ENCODE measurements at regions not wholly inside any gene's neighbourhood (a gene's known extent, or its start where the extent isn't known, plus 50 kb on each side); places are given as distances from the start of the nearest gene placed in this dataset.

DNA sequence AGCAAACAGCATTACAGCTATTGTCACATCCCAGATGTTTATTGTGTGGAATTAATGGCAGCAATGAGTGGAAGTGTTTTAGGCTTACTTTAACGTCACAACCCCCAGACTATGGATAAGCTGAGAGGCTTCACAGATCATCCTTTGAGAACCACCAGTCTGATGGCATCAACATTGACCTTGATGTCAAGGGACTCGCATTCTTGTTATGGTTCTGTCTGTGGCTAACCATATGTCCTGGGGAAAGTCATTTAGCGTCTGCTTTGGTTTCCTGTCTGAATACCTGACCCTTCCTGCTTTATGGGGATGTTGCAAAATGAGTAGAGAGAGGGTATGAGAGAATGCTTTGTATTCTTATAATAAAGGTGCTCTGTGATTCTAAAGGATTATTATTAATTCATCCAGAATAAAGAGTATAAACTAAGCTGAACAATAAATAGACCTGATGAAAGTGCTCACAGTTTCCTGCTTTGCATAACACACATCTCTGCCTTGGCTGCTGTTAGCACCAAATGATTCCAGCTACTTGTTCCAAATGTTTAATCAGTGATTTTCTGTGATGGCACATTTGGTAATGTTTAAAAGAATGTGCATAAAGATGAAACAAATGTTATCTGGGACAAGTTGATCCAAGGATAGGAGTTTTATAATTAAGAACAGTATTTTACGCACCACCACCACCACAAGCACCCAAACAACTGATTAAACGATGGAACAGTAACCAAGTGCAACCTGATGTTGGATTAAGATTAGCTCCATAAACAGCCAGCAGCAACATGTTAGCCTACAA, 116.9 kb upstream of the LRIG3 start:
- no peak for DNase-seq

DNA sequence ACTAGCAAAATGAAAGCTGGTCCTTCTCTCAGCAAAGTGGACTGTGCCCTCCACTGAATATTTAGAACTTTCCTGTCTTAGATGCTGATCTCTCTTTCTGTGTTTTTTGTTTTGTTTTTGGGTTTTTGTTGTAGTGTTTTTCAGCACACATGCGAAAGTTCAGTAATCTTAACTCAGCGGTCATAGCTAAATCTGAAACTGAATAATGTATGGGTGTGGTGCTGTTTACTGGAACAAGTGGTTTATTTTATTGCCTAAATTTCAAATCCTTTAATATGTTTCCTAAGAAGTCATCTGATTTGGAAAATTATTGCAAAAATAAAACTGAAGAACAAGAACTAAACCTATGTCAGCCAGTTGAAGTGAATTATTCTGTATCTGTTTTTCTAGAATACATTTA, 116.0 kb upstream of the LRIG3 start:
- no peak for DNase-seq

DNA sequence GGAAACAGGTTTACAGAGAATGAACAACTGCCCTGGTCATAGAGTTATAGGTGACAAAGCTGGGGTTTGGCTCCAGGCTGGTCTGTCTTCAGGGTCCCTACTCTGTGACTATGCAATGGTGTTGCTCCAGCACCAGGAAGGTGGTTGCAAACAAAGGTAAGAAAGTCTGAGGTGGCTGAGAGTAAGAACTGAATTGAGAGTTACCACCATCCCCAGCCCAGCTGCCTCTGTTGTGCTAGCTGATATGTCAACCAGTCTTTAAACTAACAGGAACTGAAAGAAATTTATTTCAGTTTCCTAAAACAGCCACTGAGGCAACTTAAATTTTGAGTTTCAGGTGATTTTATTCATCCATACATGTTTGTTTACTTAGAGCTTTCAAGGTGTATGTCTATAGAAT, 111.0 kb upstream of the LRIG3 start:
- DNase-seq: no peak

DNA sequence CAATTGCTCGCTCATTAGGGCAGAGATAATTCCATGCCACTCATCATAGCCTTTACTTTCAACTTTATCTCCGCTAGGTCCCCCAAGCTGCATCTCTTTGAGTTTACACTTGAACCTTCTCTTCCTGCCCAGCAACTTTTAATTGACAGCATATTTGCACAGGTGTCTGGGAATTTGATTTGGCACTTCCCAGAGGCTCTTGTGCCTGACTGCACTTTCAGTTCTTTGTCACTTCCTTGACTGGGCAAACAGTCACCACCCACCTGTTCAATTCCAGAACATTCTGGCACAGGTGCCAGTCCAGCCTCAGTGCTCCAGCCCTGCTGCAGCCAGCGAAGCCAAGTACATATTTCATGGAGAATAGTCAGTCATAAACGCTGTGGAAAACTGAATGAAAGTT, 110.1 kb upstream of the LRIG3 start:
- no peak for DNase-seq

DNA sequence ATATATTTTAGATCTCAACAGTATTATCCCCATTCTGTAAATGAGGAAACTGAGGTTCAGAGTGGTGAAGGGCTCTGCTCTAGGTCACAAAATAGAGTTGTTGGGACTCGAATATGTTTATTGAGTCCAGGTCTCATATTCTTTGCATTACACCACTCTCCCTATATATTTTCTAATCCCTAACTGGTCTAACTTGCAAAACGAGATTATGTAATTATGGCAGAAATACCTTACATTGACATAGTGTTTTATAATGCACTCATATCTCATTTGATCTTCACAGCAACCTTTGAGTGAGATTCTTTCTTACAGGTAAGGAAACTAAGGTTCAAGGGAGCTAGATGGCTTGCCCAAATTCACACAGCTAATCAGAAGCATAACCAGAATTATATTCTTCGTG, 106.9 kb upstream of the LRIG3 start:
- no peak for DNase-seq

DNA sequence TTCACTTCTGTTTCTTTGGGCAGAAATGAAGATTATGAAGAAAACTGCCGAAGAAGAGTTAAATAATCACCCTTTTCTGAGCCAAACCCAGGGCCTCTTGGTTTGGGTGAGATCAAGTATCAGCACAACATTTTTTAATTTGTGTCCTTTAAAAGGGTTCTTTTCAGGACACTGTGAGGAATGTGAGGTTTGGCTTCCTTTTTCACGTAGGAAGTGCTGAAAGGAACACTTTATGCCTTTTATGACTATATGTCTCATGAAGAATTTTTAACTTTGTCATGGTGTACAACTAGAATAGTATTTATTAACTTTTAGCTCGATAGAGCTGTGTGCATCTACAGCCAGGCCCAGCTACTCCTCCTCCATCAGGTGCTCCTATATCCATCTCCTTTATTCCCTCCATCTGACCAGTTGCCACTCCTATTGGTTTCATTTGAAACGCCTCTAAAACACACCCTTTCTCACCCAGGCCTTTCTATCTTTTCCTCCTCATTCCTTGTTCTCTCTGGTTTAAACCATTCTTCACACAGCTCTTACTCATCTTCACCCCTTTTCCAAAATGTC, 103.6 kb upstream of the LRIG3 start:
- DNase-seq: no peak

DNA sequence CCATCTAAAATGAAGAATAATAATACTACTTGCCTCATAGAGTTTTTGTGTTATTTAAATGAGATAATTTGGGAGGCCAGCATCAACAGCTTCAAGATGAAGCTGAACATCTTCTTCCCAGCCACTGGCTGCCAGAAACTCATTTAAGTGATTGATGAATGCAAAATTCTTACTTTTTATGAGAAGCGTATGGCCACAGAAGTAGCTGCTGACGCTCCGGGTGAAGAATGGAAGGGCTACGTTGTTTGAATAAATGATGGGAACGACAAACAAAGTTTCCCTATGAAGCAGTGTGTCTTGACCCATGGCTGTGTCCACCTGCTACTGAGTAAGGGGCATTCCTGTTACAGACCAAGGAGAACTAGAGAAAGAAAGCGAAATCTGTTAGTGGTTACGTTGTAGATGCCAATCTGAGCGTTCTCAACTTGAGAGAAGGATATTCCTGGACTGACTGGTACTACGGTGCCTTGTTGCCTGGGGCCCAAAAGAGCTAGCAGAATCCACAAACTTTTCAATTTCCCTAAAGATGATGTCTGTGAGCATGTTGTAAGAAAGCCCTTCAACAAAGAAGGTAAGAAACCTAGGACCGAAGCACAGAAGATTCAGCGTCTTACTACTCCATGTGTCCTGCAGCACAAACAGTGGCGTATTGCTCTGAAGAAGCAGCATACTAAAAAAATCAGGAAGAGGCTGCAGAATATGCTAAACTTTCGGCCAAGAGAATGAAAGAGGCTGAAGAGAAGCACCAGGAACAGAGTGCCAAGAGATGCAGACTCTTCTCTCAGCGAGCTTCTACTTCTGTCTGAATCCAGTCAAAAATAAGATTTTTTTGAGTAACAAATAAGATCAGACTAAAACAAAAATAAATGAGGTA, 100.0 kb upstream of the LRIG3 start:
- no peak for DNase-seq

DNA sequence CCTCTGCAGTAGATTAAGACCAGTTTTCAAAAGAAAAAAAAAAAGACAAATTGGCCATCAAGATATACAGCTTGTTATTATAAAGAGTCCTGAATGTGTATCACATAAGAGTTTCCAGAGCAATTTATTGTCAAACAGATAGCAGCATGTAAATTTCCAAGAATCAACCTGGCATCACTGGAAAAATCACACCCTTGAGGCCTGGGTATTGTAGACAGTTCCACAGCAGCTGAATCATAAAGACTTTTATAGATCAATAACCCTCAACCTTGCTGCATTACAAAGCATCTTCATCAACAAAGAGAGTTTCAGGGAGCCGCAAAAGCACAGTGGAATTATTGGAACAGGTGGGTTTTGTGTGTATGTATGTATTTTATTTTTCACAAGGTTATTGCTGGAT, 94.6 kb upstream of the LRIG3 start:
- DNase-seq: no peak

DNA sequence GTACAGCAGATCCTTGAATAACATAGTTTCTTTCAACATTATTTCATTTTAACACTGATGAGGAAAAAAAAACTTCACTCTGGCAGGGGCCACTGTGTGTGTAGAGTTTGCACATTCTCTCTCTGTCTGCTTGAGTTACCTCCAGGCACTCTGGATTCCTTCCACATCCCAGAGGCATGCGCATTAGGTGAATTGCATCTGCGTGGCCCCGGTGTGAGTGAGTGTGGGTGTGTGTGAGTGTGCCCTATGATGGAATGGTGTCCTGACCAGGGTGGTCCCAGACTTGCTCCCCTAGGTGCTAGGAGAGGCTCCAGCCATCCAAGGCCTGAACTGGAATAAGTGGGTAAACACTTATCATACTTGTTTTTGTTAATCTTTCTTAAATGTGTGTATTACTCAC, 90.6 kb upstream of the LRIG3 start:
- DNase-seq: no peak

DNA sequence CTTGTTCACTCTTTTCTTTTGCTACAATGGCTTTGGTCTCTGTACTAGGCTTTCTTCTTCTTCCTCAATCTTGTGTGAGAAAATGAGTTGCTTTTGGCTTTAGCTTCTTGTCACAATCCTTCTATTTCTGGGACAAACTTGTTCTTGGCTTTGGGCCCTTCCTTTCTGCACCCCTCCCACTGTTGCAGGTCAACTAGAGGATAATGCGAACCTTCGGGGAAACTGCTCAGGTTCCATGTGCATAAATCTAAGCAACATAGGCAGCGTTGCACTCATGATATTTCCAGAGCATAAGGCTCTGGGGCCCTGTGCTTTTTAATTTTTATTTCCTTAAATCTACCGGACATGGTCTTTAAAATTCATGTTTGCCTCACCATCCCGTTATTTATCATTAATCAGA, 89.8 kb upstream of the LRIG3 start:
- DNase-seq: no peak

DNA sequence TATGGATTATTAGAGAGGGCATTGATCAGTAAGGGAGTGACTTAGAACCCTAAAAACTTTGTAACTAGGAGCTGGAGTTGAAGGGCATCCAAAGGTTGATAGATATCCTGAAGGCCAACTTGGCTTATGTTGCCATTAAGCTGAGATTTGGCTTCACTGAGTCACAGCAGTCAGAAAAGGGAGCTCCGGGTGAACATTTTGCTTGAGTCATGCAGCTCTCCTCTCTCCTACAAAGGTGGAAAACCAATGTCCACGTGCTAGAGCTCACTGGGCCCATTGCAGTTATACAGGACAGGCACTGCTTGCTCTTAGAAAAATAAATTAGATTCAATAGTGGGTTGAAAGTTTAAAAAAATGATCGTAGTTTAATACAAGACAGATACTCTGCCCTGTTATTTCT, 87.3 kb upstream of the LRIG3 start:
- DNase-seq: no peak

DNA sequence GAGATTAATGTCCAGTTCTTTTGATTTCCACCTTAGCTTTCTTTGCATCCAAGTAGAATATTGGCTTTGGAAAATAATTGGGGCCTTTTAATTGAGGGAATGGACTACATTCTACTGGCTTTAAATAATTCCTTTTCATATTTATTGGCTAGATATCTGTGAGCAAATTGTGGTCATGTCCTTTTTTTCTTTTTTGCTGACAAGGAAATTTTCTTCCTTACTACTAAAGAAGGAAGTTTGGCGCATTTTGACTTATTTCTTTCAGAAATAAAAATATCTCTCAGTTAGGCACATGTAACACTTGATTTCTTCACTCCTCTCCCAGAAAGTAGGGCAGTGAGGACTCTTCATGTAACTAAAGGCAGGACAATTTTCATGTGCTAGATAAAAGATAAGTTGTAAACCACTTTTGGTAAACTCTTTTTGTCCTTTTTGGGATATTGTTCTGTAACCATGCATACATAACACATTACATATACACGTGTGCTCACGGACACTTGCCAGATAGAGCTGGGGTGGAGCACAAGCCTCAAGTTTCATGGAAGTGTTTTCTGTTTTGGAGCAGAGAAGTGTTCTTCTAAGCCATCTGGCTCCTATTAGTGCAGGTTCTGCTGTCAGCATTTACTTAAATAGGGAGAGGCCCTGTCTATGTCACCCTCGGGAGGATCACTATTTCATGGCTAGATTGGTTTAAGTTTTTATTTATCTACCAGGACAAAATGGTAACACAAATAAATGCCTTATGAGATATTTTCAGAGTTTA, 85.1 kb upstream of the LRIG3 start:
- peak; percentile 97 for DNase-seq

DNA sequence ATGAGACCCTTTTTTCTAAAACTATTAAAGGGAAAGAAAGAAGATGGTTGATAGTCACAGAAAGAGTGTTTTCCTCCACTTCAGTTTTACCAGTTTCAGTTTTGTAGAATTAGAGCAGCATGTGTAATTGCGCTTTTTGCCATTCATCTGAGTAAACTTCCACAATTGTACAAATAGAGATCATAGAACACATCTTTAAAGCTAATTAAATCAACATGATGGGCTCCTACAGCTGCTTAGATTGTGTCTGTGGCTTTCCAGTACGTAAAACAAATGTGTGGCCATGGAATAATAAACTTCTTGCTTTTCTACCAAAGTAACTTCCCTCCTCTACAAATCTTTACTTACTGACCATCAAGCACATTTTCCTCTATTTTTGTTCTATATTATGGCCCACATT, 84.2 kb upstream of the LRIG3 start:
- DNase-seq: no peak

DNA sequence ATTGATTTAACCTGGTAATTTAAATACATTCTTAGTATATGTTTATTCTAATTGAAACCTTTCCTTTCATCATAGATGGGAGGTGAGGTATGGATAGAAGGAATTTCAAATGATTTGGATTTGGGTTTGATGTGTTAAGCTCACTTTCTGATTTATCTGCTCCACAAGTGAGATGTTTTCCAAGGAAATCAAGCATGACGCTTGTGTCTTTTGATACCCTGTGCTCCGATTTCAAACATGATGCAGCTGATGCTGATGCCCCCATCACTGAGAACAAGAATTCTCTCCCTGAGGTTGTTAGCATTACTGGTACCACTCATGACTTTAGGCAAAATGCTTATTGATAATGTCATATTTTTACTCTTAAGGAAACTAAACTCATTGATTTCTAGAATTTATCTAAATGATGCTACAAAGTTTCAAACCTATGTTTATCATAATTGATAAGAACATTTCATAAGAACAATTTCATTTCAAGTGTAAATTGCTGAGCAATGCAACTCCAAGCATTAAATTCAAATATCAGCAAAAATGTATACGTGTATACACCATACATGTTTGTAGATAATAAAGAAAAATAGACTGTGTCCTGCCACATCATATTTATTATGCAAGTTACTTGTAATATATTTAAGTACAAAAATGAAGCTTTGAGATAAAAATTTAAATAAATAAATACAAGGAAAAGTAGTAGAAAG, 75.5 kb upstream of the LRIG3 start:
- DNase-seq: no peak

DNA sequence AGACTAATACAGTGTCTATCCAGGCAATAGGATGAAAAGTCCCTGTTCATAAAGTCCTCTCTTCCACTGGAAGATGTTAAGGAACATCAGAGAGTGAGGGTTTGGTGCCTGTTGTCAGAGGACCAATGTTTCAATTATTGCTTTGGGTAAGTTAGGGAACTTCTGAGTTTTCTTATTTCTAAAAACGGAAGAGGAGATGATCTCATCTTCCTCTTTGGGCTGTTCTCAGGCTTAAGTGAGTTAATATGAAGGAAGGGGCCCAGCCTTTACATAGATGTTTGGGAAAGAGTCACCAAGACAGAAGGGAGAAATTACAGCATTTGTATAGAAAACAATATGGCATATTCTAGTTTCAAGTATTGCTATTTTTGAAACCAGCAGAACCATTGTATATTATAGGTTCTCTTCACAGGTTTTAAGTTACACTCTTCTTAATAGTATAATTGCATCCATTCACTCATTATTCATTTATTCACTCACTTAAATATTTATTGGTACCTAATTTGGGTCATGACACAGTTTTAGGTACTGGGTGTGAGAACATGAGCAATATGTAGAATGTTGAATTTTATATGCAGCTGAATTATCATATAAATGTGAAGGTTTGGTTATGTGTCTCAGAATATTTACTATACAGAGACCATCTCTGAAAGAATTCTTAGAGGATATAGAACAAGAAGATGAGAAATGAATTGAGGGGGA, 68.5 kb upstream of the LRIG3 start:
- no peak for DNase-seq

DNA sequence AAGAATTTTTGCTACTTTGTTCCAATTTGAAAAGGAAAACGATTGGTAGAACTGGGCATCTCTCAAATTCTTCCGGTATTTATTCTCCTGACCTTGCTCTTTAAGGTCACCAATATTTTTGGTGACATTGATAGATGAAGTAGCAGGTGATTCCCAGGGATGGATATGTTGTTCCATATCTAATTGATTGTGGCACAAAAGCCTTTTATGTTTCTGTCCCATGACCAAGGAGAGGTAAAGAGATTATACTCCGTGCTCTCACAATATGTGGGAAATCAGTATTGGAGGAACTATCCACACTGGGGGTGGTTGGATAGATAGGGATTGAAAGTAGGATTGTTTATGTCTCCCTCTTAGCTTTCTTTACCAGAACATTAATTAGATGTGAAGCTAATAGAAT, 61.7 kb upstream of the LRIG3 start:
- no peak for DNase-seq

DNA sequence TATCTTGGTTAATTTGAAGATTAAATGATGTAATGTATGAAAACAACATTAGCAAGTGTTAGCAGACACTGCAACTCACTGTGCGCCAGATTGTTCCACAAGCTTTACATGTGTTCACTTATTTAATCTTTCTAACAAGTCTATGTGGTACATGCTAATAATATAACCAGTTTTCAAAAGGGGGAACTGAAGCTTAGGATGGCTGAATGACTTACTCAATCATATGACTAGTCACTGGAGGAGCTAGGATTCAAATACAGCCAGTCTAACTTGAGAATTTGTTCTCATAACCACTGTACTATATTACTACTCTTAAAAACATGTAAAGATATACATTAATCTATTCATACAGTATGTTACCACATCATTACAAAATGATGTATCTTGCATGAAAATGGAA, 60.5 kb upstream of the LRIG3 start:
- DNase-seq: no peak

DNA sequence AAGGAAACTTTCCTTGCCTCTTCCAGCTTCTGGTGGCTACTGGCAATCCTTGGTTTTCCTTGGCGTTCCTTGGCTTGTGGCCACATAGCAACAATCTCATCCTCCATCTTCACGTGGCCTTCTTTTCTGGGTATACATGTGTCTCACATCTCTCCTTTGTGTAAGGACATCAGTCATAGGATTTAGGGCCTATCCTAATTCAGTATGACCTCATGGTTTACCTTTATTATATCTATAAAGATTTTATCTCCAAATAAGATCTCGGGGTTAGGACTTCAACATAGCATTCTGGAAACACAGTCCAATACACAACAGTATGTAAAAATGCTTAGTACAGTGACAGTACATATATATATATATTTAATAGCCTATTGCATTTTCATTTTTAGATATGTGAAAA, 58.4 kb upstream of the LRIG3 start:
- DNase-seq: no peak

DNA sequence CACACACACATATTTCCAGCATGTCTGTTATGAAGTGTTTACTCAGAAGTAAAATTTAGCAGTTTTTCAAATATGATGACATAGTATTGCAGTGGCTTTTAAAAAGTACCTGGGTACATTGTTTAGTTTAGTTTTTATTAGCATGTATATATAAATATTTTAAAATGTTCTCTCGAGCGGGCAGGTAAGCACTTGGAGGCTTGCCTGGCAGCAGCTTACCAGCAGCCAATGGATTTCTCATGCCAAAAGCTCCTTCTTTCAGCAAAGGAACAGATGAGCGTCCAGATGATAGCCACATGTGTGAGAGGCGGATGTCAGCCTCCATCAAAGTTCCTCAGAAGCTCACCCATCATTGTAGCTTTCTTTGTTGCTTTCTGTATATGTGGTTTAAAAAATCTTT, 57.2 kb upstream of the LRIG3 start:
- DNase-seq: no peak

DNA sequence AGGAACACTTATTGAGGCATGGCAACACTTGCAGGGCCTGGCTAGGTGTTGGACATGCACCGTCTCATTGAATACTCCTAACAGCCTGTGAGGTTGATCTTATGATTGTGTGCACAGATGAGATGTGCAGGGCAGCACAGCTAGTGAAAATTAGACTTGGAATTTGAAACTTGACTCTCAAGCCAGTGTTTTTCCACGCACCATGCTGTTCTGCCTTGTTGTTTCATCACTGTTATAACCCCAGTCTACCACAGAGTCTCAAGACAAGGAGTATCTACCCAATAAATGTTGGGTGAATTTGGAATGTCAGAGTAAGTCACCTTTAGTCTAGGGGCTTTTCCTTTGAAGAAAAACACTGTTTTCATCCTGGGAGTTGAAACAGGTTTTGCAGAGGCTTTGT, 55.8 kb upstream of the LRIG3 start:
- no peak for DNase-seq

Data from NCI-H2171 treated with DMSO at 0.1 percent for 48 hours (cell line).